ENCODE measurements at regions not wholly inside any gene's neighbourhood (a gene's known extent, or its start where the extent isn't known, plus 50 kb on each side); places are given as distances from the start of the nearest gene placed in this dataset.

- no peak for DNase-seq
Observed at GRCh38 chr3:66165660-66166059, 55.1 kb upstream of the SLC25A26 start.

- DNase-seq, result no peak
Observed at GRCh38 chr3:66164155-66164554, 56.6 kb upstream of the SLC25A26 start.

- no peak for DNase-seq
Observed at GRCh38 chr3:66163222-66163621, 57.6 kb upstream of the SLC25A26 start.

- DNase-seq, result no peak
Observed at GRCh38 chr3:66162766-66163165, 58.0 kb upstream of the SLC25A26 start.

GRCh38 chr3:66158933-66159683, 61.7 kb upstream of the SLC25A26 start:
- DNase-seq, result no peak

GRCh38 chr3:66154444-66154861, 66.3 kb upstream of the SLC25A26 start:
- no peak for DNase-seq

GRCh38 chr3:66153481-66154443, 67.0 kb upstream of the SLC25A26 start:
- DNase-seq, result no peak

GRCh38 chr3:66152336-66152735, 68.5 kb upstream of the SLC25A26 start:
- DNase-seq, result no peak

- no peak for DNase-seq
Observed at GRCh38 chr3:66150977-66151376, 69.8 kb upstream of the SLC25A26 start.

GRCh38 chr3:66149269-66149668, 71.5 kb upstream of the SLC25A26 start:
- no peak for DNase-seq

GRCh38 chr3:66145408-66145733, 75.4 kb upstream of the SLC25A26 start:
- DNase-seq, result no peak

GRCh38 chr3:66144568-66145407, 76.0 kb upstream of the SLC25A26 start:
- DNase-seq, result no peak

- no peak for DNase-seq
Observed at GRCh38 chr3:66142079-66142478, 78.7 kb upstream of the SLC25A26 start.

- DNase-seq, result peak; percentile 12
Observed at GRCh38 chr3:66140743-66141372, 79.9 kb upstream of the SLC25A26 start.

- DNase-seq, result no peak
Observed at GRCh38 chr3:66140106-66140505, 80.7 kb upstream of the SLC25A26 start.

GRCh38 chr3:66139415-66139814, 81.4 kb upstream of the SLC25A26 start:
- DNase-seq, result no peak

GRCh38 chr3:66138336-66139313, 82.2 kb upstream of the SLC25A26 start:
- peak; percentile 48 for DNase-seq

GRCh38 chr3:66136597-66136996, 84.2 kb upstream of the SLC25A26 start:
- DNase-seq, result no peak

GRCh38 chr3:66133853-66134445, 86.9 kb upstream of the SLC25A26 start:
- DNase-seq, result no peak

GRCh38 chr3:66133050-66133757, 87.6 kb upstream of the SLC25A26 start:
- DNase-seq, result no peak
